ENCODE measurements at regions not wholly inside any gene's neighbourhood (a gene's known extent, or its start where the extent isn't known, plus 50 kb on each side); places are given as distances from the start of the nearest gene placed in this dataset.

GRCh38 chr3:103453152-103453551 lies 1018.3 kb downstream of the ZPLD1 start:
- TF ChIP-seq CTCF (IDR thresholded peaks at IDR 0.05) (no peak), POLR2A (IDR thresholded peaks at IDR 0.05) (no peak)
